Gastrocnemius medialis (tissue), 4 donors: ENCODE measurements at regions not wholly inside any gene's neighbourhood (a gene's known extent, or its start where the extent isn't known, plus 50 kb on each side); places are given as distances from the start of the nearest gene placed in this dataset.

Source experiments
- ATAC-seq, 2 donors: fragments of 150-250 bp; one replicate each; pipeline ENCODE4 v1.9.1; 2016
- DNase-seq, 2 donors: peaks; one replicate each; pipeline ENCODE4 v3.0.0-alpha.2; 2019
- H3K27ac ChIP-seq, 4 donors: fragments of 200-600 bp; sonication (generic); 1 replicate in 1 of 4; 2 replicates in 3 of 4; pipeline ENCODE4 v1.5.1; 2016 to 2018; ENCODE audit warnings: mild to moderate bottlenecking in 2 of 4, moderate library complexity in 1 of 4
- H3K27me3 ChIP-seq, 3 donors: fragments of 200-600 bp; sonication (generic) in 2 of 3; 1 replicate in 1 of 3; 2 replicates in 2 of 3; pipeline versions ENCODE4 v1.5.1 to v1.6.0; 2016 to 2019; ENCODE audit warnings: mild to moderate bottlenecking in 1 of 3, moderate library complexity in 1 of 3
- H3K36me3 ChIP-seq, 2 donors: fragments of 200-600 bp; sonication (generic) in 1 of 2; one replicate each; pipeline ENCODE4 v1.5.1; 2017 to 2018
- H3K4me1 ChIP-seq, 2 donors: fragments of 200-600 bp; sonication (generic) in 1 of 2; one replicate each; pipeline ENCODE4 v1.5.1; 2016 to 2017; ENCODE audit warnings: mild to moderate bottlenecking in 2 of 2
- H3K4me3 ChIP-seq, 4 donors: fragments of 200-600 bp; sonication (generic) in 3 of 4; 1 replicate in 1 of 4; 2 replicates in 3 of 4; pipeline ENCODE4 v1.5.1; 2016 to 2019; ENCODE audit warnings: mild to moderate bottlenecking in 2 of 4
- H3K9me3 ChIP-seq, 3 donors: fragments of 200-600 bp; sonication (generic) in 2 of 3; 1 replicate in 1 of 3; 2 replicates in 2 of 3; pipeline ENCODE4 v1.5.1; 2016 to 2019
- POLR2A ChIP-seq, 2 donors: fragments of 450-650 bp; IDR thresholded peaks; one replicate each; pipeline ENCODE4 v1.6.1; 2017; ENCODE audit warnings: antibody characterized with exemption in 2 of 2, mild to moderate bottlenecking in 2 of 2, moderate library complexity in 2 of 2
- in situ Hi-C, 4 donors: fragments of 200-750 bp; cut with MboI; loops; one replicate each; pipeline versions ENCODE4 v1.15.0 to v1.8.0; 2017; ENCODE audit warnings: low sequenced_read_pairs in 4 of 4
- intact Hi-C: fragments of 100-400 bp; cut with DNase I; formaldehyde crosslinking; loops from one replicate; pipeline ENCODE4 v1.15.1; 2023; ENCODE audit warnings: low total_unique reads
- TF ChIP-seq, protein P1 (sequence below), 5 experiments: fragments of 450-650 bp in 3 of 5; fragments of 200-600 bp in 2 of 5; sonication (generic) in 2 of 5; IDR thresholded peaks in 4 of 5; conservative IDR thresholded peaks in 1 of 5; 1 replicate in 4 of 5; 2 replicates in 1 of 5; pipeline ENCODE4 v1.5.1; 2016 to 2019; ENCODE audit warnings: antibody characterized with exemption in 5 of 5, mild to moderate bottlenecking in 3 of 5, moderate library complexity in 3 of 5

DNA sequence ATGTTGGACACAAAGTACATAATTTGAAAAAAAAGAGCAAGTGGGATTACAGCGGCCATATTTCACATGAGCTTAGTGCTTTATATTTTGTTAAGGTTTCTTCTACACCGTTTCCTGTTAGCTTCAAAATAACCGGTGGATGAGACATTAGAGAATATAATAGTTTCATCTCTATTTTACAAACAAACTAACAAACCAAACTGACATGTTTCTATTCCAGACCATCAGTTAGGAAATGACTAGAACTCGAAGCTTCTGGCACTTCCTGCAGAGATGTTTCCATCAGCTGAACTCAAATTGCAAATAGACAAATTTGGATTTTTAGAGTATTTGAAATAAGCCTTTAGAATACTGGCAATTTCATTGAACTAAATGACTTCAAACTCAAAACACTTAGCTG lies 86.5 kb downstream of the MTRR start:
- ATAC-seq (no peak), DNase-seq (no peak)
- Histone ChIP-seq H3K4me1 (no peaks in the 10 kb centered on the region), H3K36me3 (no peaks in the 10 kb centered on the region), H3K27ac (no peak overlapping the region), H3K27me3 (peaks cover 0 to 2% (median 0%) of the 10 kb centered on the region in 3 donors), H3K9me3 (no peaks in the 10 kb centered on the region), H3K4me3 (no peak overlapping the region)
- intact Hi-C loops (no loop called here), in situ Hi-C loops (no loop called here)
- TF ChIP-seq, protein P1, sequence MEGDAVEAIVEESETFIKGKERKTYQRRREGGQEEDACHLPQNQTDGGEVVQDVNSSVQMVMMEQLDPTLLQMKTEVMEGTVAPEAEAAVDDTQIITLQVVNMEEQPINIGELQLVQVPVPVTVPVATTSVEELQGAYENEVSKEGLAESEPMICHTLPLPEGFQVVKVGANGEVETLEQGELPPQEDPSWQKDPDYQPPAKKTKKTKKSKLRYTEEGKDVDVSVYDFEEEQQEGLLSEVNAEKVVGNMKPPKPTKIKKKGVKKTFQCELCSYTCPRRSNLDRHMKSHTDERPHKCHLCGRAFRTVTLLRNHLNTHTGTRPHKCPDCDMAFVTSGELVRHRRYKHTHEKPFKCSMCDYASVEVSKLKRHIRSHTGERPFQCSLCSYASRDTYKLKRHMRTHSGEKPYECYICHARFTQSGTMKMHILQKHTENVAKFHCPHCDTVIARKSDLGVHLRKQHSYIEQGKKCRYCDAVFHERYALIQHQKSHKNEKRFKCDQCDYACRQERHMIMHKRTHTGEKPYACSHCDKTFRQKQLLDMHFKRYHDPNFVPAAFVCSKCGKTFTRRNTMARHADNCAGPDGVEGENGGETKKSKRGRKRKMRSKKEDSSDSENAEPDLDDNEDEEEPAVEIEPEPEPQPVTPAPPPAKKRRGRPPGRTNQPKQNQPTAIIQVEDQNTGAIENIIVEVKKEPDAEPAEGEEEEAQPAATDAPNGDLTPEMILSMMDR (IDR thresholded peaks at IDR 0.05 in 4 of 5, conservative IDR thresholded peaks at IDR 0.05 in 1 of 5) = no peak
- TF ChIP-seq POLR2A (IDR thresholded peaks at IDR 0.05) = no peak

DNA sequence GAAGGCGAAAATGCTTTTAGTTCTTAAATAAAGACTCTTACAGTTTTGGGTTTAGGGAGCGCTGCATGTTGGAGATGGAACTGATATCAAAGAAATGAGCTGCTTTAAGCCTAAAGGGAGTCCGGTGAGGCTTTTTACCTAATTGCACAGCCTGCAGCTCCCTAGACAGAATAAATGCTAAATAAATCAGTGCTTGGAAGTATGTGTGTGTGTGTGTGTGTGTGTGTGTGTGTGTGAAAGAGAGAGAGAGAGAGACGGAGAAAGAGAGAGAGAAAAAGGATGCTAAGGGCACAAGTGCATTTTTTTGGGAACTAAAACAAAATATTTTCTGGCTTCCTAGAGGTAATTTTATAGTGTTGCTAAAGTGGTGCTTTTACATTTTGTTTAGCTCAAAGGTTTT lies 88.4 kb downstream of the MTRR start:
- no peak for ATAC-seq
- no peak for DNase-seq
- TF ChIP-seq, protein P1 (IDR thresholded peaks at IDR 0.05 in 4 of 5, conservative IDR thresholded peaks at IDR 0.05 in 1 of 5) = no peak
- no peak for TF ChIP-seq POLR2A (IDR thresholded peaks at IDR 0.05)
- H3K4me1 ChIP-seq = no peaks in the 10 kb centered on the region
- H3K36me3 ChIP-seq = no peaks in the 10 kb centered on the region
- H3K9me3 ChIP-seq = no peaks in the 10 kb centered on the region
- intact Hi-C loops (no loop called here), in situ Hi-C loops (no loop called here)
- no peak overlapping the region for H3K27ac ChIP-seq
- H3K4me3 ChIP-seq = no peak overlapping the region
- no peaks in the 10 kb centered on the region for H3K27me3 ChIP-seq

DNA sequence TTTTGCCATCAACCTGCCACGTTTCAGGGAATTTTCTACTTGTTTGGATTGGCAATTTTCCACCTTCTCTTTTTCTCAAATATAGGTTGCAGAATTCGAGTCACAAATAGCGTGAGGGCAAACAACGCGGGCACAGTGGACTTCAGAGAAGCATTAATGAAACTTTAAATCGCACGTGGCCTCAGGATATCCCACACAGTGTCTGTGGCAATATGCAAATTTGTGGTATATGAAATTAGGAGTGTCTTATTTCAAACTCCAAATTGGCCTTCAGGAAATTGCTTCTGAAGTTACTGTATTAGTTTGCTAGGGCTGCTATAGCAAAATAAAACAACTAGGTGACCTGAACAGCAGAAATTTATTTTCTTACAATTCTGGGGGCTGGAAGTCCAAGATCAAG lies 91.2 kb downstream of the MTRR start:
- H3K4me1 ChIP-seq = no peaks in the 10 kb centered on the region
- no peaks in the 10 kb centered on the region for H3K27me3 ChIP-seq
- H3K36me3 ChIP-seq = no peaks in the 10 kb centered on the region
- TF ChIP-seq, protein P1 (IDR thresholded peaks at IDR 0.05 in 4 of 5, conservative IDR thresholded peaks at IDR 0.05 in 1 of 5) = no peak
- TF ChIP-seq POLR2A (IDR thresholded peaks at IDR 0.05) = no peak
- no peak overlapping the region for H3K27ac ChIP-seq
- H3K9me3 ChIP-seq = no peaks in the 10 kb centered on the region
- H3K4me3 ChIP-seq = no peak overlapping the region
- ATAC-seq (no peak), DNase-seq (no peak)
- intact Hi-C loops = no loop called here
- in situ Hi-C loops = no loop called here

DNA sequence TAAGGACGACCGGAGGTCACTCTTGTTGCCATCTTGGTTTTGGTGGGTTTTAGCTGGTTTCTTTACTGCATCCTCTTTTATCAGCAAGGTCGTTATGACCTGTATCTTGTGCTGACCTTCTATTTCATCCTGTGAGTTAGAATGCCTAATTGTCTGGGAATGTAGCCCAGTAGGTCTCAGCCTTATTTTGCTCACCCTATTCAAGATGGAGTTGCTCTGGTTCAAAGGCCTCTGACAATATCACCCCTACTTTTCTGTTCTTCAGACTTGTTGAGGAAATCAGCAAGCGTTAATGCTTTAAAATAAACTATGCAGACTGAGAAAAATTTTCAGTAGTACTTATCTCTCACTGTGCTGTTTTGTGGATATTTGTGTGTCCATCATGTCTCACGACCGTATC lies 92.6 kb downstream of the MTRR start:
- in situ Hi-C loops = no loop called here

DNA sequence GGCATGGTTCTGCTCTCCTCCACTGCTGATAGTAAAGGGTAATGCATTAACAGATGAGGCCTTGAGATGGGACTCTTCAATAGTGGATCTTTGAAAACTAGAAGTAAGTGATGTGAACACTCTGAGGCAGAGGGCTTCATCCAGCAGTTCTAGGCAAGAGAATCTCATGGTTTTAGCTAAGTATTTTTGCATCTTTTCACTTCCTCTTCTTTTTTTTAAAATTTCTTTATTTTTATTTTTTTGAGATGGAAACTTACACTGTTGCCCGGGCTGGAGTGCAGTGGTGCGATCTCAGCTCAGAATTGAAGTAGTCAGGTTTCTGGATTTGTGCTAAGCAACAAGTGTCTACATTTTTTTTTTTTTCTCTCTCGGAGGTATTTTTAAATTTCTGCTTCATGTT lies 101.9 kb downstream of the MTRR start:
- ATAC-seq = no peak
- no peaks in the 10 kb centered on the region for H3K9me3 ChIP-seq
- no peak for DNase-seq
- no peak overlapping the region for H3K4me3 ChIP-seq
- no peak overlapping the region for H3K27ac ChIP-seq
- no peaks in the 10 kb centered on the region for H3K27me3 ChIP-seq
- no peaks in the 10 kb centered on the region for H3K36me3 ChIP-seq
- in situ Hi-C loops = no loop called here
- TF ChIP-seq POLR2A (IDR thresholded peaks at IDR 0.05) = no peak
- TF ChIP-seq, protein P1 (IDR thresholded peaks at IDR 0.05 in 4 of 5, conservative IDR thresholded peaks at IDR 0.05 in 1 of 5) = no peak
- intact Hi-C loops = no loop called here
- H3K4me1 ChIP-seq = no peaks in the 10 kb centered on the region

More for the DNA sequence above, 92.6 kb downstream of the MTRR start:
- H3K4me1 ChIP-seq = no peaks in the 10 kb centered on the region
- TF ChIP-seq POLR2A (IDR thresholded peaks at IDR 0.05) = no peak
- TF ChIP-seq, protein P1 (IDR thresholded peaks at IDR 0.05 in 4 of 5, conservative IDR thresholded peaks at IDR 0.05 in 1 of 5) = no peak
- DNase-seq (no peak), ATAC-seq (no peak)
- H3K9me3 ChIP-seq = no peaks in the 10 kb centered on the region
- no peaks in the 10 kb centered on the region for H3K27me3 ChIP-seq
- H3K4me3 ChIP-seq = no peak overlapping the region
- no peaks in the 10 kb centered on the region for H3K36me3 ChIP-seq
- no peak overlapping the region for H3K27ac ChIP-seq
- intact Hi-C loops = no loop called here
